ENCODE measurements at regions not wholly inside any gene's neighbourhood (a gene's known extent, or its start where the extent isn't known, plus 50 kb on each side); places are given as distances from the start of the nearest gene placed in this dataset.

DNA sequence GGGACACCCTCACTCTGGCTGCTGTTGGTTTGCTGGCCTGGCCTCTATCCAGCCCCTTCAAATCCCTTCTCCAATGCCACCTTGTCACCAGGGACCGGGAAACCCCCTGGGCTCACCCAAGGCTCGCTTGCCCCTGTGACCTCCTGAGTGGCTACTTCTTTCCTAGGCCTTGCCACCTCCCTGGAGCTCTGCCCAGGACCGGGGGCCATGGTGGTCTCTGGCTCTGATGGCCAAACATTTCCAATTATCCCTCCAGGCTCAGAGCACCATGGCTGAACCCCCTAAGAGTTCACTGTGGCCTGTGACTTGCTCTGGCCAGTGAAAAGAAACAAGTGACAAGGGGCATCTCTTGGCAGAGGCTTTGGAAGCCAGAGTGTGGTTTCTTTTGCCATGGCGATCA, 237.6 kb downstream of the TFCP2L1 start (continued):
- no peak for TF ChIP-seq POGK (CRISPR knock-in tag; conservative IDR thresholded peaks at IDR 0.05)
- TF ChIP-seq, protein P1, sequence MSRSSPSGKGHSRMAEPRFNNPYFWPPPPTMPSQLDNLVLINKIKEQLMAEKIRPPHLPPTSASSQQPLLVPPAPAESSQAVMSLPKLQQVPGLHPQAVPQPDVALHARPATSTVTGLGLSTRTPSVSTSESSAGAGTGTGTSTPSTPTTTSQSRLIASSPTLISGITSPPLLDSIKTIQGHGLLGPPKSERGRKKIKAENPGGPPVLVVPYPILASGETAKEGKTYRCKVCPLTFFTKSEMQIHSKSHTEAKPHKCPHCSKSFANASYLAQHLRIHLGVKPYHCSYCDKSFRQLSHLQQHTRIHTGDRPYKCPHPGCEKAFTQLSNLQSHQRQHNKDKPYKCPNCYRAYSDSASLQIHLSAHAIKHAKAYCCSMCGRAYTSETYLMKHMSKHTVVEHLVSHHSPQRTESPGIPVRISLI (CRISPR knock-in tag; IDR thresholded peaks at IDR 0.05; ENCODE audit: borderline replicate concordance) = no peak
- TF ChIP-seq CC2D1A (CRISPR knock-in tag; IDR thresholded peaks at IDR 0.05) = no peak
- no peak for TF ChIP-seq SRSF4 (IDR thresholded peaks at IDR 0.05; ENCODE audit: low read depth, low read length, poor library complexity, severe bottlenecking)
- no peak for TF ChIP-seq ZNF776 (CRISPR knock-in tag; IDR thresholded peaks at IDR 0.05)
- TF ChIP-seq HES4 (CRISPR knock-in tag; IDR thresholded peaks at IDR 0.05; ENCODE audit: borderline replicate concordance) = no peak

GRCh38 chr2:121049131-121049530, 235.9 kb downstream of the TFCP2L1 start:
- no TSS peak for BruUV-seq (replicated peaks)
- no peak overlapping the region for H2AFZ ChIP-seq (ENCODE audit: low read length)
- H3K4me2 ChIP-seq (ENCODE audit: low read depth, low read length) = no peak overlapping the region
- in situ Hi-C loops (cut with HindIII; ENCODE audit: extremely low pct_ligation_motif_present, low pct_unique_long_range_greater_than_20kb) (no loop called here), intact Hi-C loops (cut with micrococcal nuclease; ENCODE audit: unreplicated experiment) (no loop called here)
- 0 out of 2 replicates have a peak, but pooled peaks cover 4% of the 10 kb centered on the region for H3K9me3 ChIP-seq (ENCODE audit: low read length)
- H4K20me1 ChIP-seq (ENCODE audit: insufficient read depth, low read length) = no peaks in the 10 kb centered on the region; the same call in 1 of the 2 replicates
- H3K9ac ChIP-seq (ENCODE audit: insufficient read depth, low read depth, low read length) = no peak overlapping the region
- ChIA-PET CTCF (ENCODE audit: low intra/inter-chr PET ratio, low total read pairs) (no interaction called here), POLR2A (no interaction called here)
- 83% methylated on average over 2 of the region's 2 CpGs for WGBS (ENCODE audit: low lambda C conversion rate)
- FAIRE-seq = no peak
- H3K27me3 ChIP-seq (ENCODE audit: control insufficient read depth in 1 of 2, insufficient read depth in 2 of 2, low read length in 2 of 2) = peaks cover 10 to 46% of the 10 kb centered on the region in 2 experiments
- no peaks in the 10 kb centered on the region for H3K4me1 ChIP-seq (ENCODE audit: insufficient read depth, low read length)
- H3K36me3 ChIP-seq (replicated peaks in 1 of 2; ENCODE audit: control insufficient read depth in 1 of 2, insufficient read depth in 2 of 2, low read length in 2 of 2) = no peaks in the 10 kb centered on the region
- TF ChIP-seq TRIM24 (CRISPR knock-in tag; IDR thresholded peaks at IDR 0.05) (no peak), ARNT (IDR thresholded peaks at IDR 0.05) (no peak), PITX1 (CRISPR knock-in tag; IDR thresholded peaks at IDR 0.05) (no peak), ZNF605 (CRISPR knock-in tag; IDR thresholded peaks at IDR 0.05) (no peak), ZNF484 (CRISPR knock-in tag; IDR thresholded peaks at IDR 0.05; ENCODE audit: borderline replicate concordance, low read depth) (no peak)
- TF ChIP-seq, protein P2, sequence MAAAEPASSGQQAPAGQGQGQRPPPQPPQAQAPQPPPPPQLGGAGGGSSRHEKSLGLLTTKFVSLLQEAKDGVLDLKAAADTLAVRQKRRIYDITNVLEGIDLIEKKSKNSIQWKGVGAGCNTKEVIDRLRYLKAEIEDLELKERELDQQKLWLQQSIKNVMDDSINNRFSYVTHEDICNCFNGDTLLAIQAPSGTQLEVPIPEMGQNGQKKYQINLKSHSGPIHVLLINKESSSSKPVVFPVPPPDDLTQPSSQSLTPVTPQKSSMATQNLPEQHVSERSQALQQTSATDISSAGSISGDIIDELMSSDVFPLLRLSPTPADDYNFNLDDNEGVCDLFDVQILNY (CRISPR knock-in tag; conservative IDR thresholded peaks at IDR 0.05) = no peak
- no peak for DNase-seq (ENCODE audit: low spot score)
- ATAC-seq = no peak
- no peaks in the 10 kb centered on the region for H3K79me2 ChIP-seq (ENCODE audit: insufficient read depth, low read length)
- no peak overlapping the region for H3K27ac ChIP-seq (ENCODE audit: extremely low read length, insufficient read depth, low read length)
- no peak overlapping the region for H3K4me3 ChIP-seq (replicated peaks in 1 of 3; ENCODE audit: insufficient read depth in 1 of 3, low read depth in 2 of 3, low read length in 3 of 3)

Measured in HepG2 (cell line).